Liver (tissue), 7 donors: ENCODE measurements at regions not wholly inside any gene's neighbourhood (a gene's known extent, or its start where the extent isn't known, plus 50 kb on each side); places are given as distances from the start of the nearest gene placed in this dataset.

Experiments used
- DNase-seq: peaks from one replicate; pipeline ENCODE4 v3.0.0-alpha.2; 2017; ENCODE audit warnings: low spot score
- H3K27ac ChIP-seq, 2 donors: one replicate each; pipeline ENCODE4 v1.7.0; 2013; ENCODE audit warnings: inconsistent platforms in 2 of 2, low read length in 2 of 2, control low read depth in 1 of 2, low read depth in 1 of 2, mild to moderate bottlenecking in 1 of 2
- H3K27me3 ChIP-seq, 4 donors: one replicate each; pipeline versions ENCODE4 v1.6.1 to v1.7.0; 2013; ENCODE audit warnings: low read length in 3 of 4, inconsistent platforms in 1 of 4, mild to moderate bottlenecking in 1 of 4, moderate library complexity in 1 of 4; ENCODE audit not compliant: control insufficient read depth in 4 of 4, insufficient read depth in 4 of 4
- H3K36me3 ChIP-seq, 4 donors: one replicate each; pipeline versions ENCODE4 v1.6.1 to v1.7.0; 2013; ENCODE audit warnings: low read length in 3 of 4, mild to moderate bottlenecking in 3 of 4, low read depth in 1 of 4, moderate library complexity in 1 of 4; ENCODE audit not compliant: control insufficient read depth in 4 of 4, insufficient read depth in 3 of 4
- H3K4me1 ChIP-seq, 4 donors: one replicate each; pipeline versions ENCODE4 v1.6.1 to v1.7.0; 2013; ENCODE audit warnings: low read length in 3 of 4, mild to moderate bottlenecking in 3 of 4, moderate library complexity in 1 of 4; ENCODE audit not compliant: control insufficient read depth in 4 of 4, insufficient read depth in 4 of 4
- H3K4me3 ChIP-seq, 3 donors: one replicate each; pipeline versions ENCODE4 v1.6.1 to v1.7.0; 2013; ENCODE audit warnings: low read length in 3 of 3, control low read depth in 1 of 3, low read depth in 1 of 3, mild to moderate bottlenecking in 1 of 3
- H3K9ac ChIP-seq, 2 donors: one replicate each; pipeline ENCODE4 v1.7.0; 2013; ENCODE audit warnings: low read length in 2 of 2, mild to moderate bottlenecking in 2 of 2, moderate library complexity in 2 of 2, control low read depth in 1 of 2, low read depth in 1 of 2
- H3K9me3 ChIP-seq, 4 donors: one replicate each; pipeline versions ENCODE4 v1.6.1 to v1.7.0; 2013; ENCODE audit warnings: low read length in 3 of 4; ENCODE audit not compliant: control insufficient read depth in 4 of 4
- FOXA1 ChIP-seq: IDR thresholded peaks from 2 replicates; pipeline ENCODE4 v1.6.1; 2016; ENCODE audit warnings: antibody characterized with exemption
- FOXA2 ChIP-seq: IDR thresholded peaks from 2 replicates; pipeline ENCODE4 v1.6.1; 2016; ENCODE audit warnings: antibody characterized with exemption
- HNF4A ChIP-seq, 2 donors: conservative IDR thresholded peaks; 2 replicates each; pipeline ENCODE4 v1.6.1; 2016; ENCODE audit warnings: antibody characterized with exemption in 2 of 2, mild to moderate bottlenecking in 2 of 2
- JUND ChIP-seq, 2 donors: IDR thresholded peaks; 2 replicates each; pipeline ENCODE4 v1.6.1; 2016; ENCODE audit warnings: antibody characterized with exemption in 2 of 2
- NR2F2 ChIP-seq: IDR thresholded peaks from 2 replicates; pipeline ENCODE4 v1.6.1; 2016; ENCODE audit warnings: antibody characterized with exemption
- SP1 ChIP-seq: IDR thresholded peaks from 2 replicates; pipeline ENCODE4 v1.6.1; 2018; ENCODE audit warnings: antibody characterized with exemption, mild to moderate bottlenecking
- TAF1 ChIP-seq: conservative IDR thresholded peaks from 2 replicates; pipeline ENCODE4 v1.6.1; 2016; ENCODE audit warnings: antibody characterized with exemption, mild to moderate bottlenecking
- YY1 ChIP-seq: IDR thresholded peaks from 2 replicates; pipeline ENCODE4 v1.6.1; 2016; ENCODE audit warnings: antibody characterized with exemption, mild to moderate bottlenecking
- WGBS: extraction: QIAGEN DNeasy Blood & Tissue Kit; methylation state at CpG from one replicate; pipeline ENCODE4 v1.1.7; 2013; 5-methylcytosine and 5-hydroxymethylcytosine counted together
- TF ChIP-seq, protein P1 (sequence below): IDR thresholded peaks from 2 replicates; pipeline ENCODE4 v1.6.1; 2016; ENCODE audit warnings: antibody characterized with exemption
- TF ChIP-seq, protein P2 (sequence below): IDR thresholded peaks from 2 replicates; pipeline ENCODE4 v1.6.1; 2016; ENCODE audit warnings: antibody characterized with exemption
- TF ChIP-seq, protein P3 (sequence below): IDR thresholded peaks from 2 replicates; pipeline ENCODE4 v1.6.1; 2016; ENCODE audit warnings: antibody characterized with exemption, mild to moderate bottlenecking
- donor health status: healthy.
- donor health status: healthy.
- donor health status: healthy.
- donor health status: healthy.

DNA sequence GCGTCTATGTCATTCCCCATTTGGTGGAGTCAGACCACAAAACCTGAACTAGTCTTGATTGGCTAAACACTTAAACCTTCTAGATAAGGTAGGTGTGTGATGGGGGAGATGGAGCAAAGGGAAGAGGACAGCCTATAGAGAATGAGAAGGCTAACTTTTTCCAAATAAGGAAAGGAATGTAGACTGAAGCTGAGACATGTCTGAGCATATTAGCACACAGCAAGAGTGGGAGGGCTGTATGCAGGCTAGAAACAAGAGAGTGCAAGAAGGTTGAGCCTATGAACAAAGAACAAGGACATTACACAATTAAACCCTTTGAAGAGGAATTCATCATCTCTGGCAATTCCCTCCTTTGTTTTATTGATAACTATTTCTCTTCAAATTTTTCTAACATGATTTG lies 89.2 kb upstream of the OLFM3 start:
- no peak for DNase-seq

DNA sequence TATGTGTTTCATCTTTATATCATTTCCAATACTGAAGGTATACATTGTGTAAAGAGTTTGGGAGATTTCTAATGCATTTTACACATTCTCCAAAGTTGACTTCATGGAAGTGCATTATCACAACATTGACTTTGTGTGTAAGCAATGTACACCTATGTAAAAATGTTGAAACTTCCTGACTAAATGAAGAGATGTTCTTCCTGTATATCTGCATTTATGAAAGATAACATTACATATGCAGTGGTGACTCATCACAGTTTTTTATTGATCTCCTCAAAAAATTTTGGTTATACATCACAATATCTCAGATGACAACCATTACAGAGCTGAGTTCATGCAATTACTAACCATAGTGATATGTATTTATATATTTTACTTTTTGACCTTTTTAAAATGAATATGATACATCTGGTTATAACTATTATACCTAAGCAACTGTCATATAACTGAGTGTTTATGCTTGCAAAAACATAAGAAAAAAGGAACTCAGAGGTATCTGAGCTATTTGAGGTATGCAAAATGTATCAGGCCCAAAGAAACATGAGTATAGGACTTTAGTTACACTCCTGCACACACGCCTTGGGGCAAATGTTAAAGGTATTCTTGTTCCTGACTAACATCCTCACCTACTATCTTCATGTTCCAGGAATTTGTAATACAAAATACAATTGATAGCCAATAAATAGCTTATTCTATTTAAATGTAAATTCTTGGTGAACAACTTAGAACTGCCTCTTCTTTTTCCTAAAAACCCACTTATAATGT lies 88.2 kb upstream of the OLFM3 start:
- TF ChIP-seq SP1 (no peak), JUND (IDR thresholded peaks at IDR 0.05) (no peak), FOXA1 (no peak)
- TF ChIP-seq, protein P1, sequence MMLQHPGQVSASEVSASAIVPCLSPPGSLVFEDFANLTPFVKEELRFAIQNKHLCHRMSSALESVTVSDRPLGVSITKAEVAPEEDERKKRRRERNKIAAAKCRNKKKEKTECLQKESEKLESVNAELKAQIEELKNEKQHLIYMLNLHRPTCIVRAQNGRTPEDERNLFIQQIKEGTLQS: no peak
- TF ChIP-seq, protein P2, sequence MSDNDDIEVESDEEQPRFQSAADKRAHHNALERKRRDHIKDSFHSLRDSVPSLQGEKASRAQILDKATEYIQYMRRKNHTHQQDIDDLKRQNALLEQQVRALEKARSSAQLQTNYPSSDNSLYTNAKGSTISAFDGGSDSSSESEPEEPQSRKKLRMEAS: no peak
- TF ChIP-seq, protein P3, sequence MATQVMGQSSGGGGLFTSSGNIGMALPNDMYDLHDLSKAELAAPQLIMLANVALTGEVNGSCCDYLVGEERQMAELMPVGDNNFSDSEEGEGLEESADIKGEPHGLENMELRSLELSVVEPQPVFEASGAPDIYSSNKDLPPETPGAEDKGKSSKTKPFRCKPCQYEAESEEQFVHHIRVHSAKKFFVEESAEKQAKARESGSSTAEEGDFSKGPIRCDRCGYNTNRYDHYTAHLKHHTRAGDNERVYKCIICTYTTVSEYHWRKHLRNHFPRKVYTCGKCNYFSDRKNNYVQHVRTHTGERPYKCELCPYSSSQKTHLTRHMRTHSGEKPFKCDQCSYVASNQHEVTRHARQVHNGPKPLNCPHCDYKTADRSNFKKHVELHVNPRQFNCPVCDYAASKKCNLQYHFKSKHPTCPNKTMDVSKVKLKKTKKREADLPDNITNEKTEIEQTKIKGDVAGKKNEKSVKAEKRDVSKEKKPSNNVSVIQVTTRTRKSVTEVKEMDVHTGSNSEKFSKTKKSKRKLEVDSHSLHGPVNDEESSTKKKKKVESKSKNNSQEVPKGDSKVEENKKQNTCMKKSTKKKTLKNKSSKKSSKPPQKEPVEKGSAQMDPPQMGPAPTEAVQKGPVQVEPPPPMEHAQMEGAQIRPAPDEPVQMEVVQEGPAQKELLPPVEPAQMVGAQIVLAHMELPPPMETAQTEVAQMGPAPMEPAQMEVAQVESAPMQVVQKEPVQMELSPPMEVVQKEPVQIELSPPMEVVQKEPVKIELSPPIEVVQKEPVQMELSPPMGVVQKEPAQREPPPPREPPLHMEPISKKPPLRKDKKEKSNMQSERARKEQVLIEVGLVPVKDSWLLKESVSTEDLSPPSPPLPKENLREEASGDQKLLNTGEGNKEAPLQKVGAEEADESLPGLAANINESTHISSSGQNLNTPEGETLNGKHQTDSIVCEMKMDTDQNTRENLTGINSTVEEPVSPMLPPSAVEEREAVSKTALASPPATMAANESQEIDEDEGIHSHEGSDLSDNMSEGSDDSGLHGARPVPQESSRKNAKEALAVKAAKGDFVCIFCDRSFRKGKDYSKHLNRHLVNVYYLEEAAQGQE: no peak
- no peak overlapping the region for H3K4me3 ChIP-seq
- H3K27ac ChIP-seq: no peak overlapping the region
- no peaks in the 10 kb centered on the region for H3K4me1 ChIP-seq
- DNase-seq: no peak
- peaks cover 0 to 2% (median 0%) of the 10 kb centered on the region in 4 donors for H3K9me3 ChIP-seq
- no peaks in the 10 kb centered on the region for H3K27me3 ChIP-seq
- H3K9ac ChIP-seq: no peak overlapping the region
- 71% methylated on average over 1 of the region's 1 CpG for WGBS
- H3K36me3 ChIP-seq: no peaks in the 10 kb centered on the region

More for the DNA sequence above, 89.2 kb upstream of the OLFM3 start:
- Histone ChIP-seq H3K9me3 (peaks cover 0 to 2% (median 0%) of the 10 kb centered on the region in 4 donors), H3K4me3 (no peak overlapping the region), H3K36me3 (no peaks in the 10 kb centered on the region), H3K27me3 (no peaks in the 10 kb centered on the region), H3K27ac (no peak overlapping the region), H3K9ac (no peak overlapping the region), H3K4me1 (no peaks in the 10 kb centered on the region)
- WGBS: 79% methylated on average over 1 of the region's 1 CpG
- TF ChIP-seq YY1 (no peak), HNF4A (conservative IDR thresholded peaks at IDR 0.05) (no peak), FOXA2 (no peak), SP1 (no peak), NR2F2 (no peak)
- TF ChIP-seq, protein P1: no peak

DNA sequence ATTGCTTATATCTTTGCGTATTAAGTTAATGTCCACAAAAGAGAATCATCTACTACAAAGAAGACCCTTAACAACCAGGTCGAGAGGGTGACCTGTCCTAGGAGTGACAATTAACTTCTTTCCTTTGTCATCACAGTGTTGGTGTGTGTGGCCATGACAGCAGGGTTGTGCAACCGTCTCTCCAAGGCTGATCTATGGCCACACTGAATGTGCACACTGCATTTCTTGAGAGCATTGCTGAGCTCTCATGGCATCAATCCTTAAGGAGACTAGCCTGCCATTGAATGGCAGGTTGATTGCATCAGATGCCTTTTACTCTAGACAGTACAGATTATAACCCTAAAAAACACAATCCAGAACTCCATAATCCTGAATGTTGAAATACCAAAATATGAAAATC lies 86.5 kb upstream of the OLFM3 start:
- H3K27me3 ChIP-seq: no peaks in the 10 kb centered on the region
- H3K27ac ChIP-seq: no peak overlapping the region
- H3K36me3 ChIP-seq: no peaks in the 10 kb centered on the region
- 59% methylated on average over 3 of the region's 3 CpGs for WGBS
- no peak for TF ChIP-seq FOXA2
- TF ChIP-seq TAF1: no peak
- H3K4me3 ChIP-seq: no peak overlapping the region
- H3K9me3 ChIP-seq: peaks cover 0 to 2% (median 0%) of the 10 kb centered on the region in 4 donors
- H3K9ac ChIP-seq: no peak overlapping the region
- DNase-seq: no peak
- H3K4me1 ChIP-seq: no peaks in the 10 kb centered on the region
